Suppressor macrophage treated with lipopolysaccharide for 4 hours (primary cell): ENCODE measurements at regions not wholly inside any gene's neighbourhood (a gene's known extent, or its start where the extent isn't known, plus 50 kb on each side); places are given as distances from the start of the nearest gene placed in this dataset.
"Not testable (repeated sequence)": the region's sequence is repeated elsewhere in the genome, so short reads cannot be mapped to it uniquely, and the experiment has no call there.

Experiments used
- DNase-seq: peaks from one replicate; pipeline ENCODE4 v3.0.0-alpha.2; 2020

- DNase-seq = peak; percentile 77
Measured at GRCh38 chr2:174697255-174697654, 67.0 kb downstream of the CHRNA1 start.

GRCh38 chr2:174694920-174695319 lies 69.4 kb downstream of the CHRNA1 start:
- no peak for DNase-seq

- no peak for DNase-seq
Measured at GRCh38 chr2:174694196-174694878, 69.9 kb downstream of the CHRNA1 start.

- DNase-seq = no peak
Measured at GRCh38 chr2:174693344-174693743, 70.9 kb downstream of the CHRNA1 start.

- no peak for DNase-seq
Measured at GRCh38 chr2:174692256-174692919, 71.9 kb downstream of the CHRNA1 start.

- DNase-seq = peak; percentile 54
Measured at GRCh38 chr2:174691201-174691779, 73.0 kb downstream of the CHRNA1 start.

- no peak for DNase-seq
Measured at GRCh38 chr2:174690026-174690425, 74.2 kb downstream of the CHRNA1 start.

GRCh38 chr2:174688079-174688478 lies 76.2 kb downstream of the CHRNA1 start:
- DNase-seq = peak; percentile 70

GRCh38 chr2:174686430-174686829 lies 77.8 kb downstream of the CHRNA1 start:
- no peak for DNase-seq

- DNase-seq = peak; percentile 51
Measured at GRCh38 chr2:174683392-174683759, 80.9 kb downstream of the CHRNA1 start.

GRCh38 chr2:174682578-174683391 lies 81.5 kb downstream of the CHRNA1 start:
- peak; percentile 69 for DNase-seq

GRCh38 chr2:174682007-174682577 lies 82.2 kb downstream of the CHRNA1 start:
- peak; percentile 43 for DNase-seq

- peak; percentile 27 for DNase-seq
Measured at GRCh38 chr2:174681099-174682006, 82.9 kb downstream of the CHRNA1 start.

GRCh38 chr2:174680221-174680620 lies 82.6 kb upstream of the WIPF1 start:
- DNase-seq = no peak

- no peak for DNase-seq
Measured at GRCh38 chr2:174678395-174678794, 80.8 kb upstream of the WIPF1 start.

- DNase-seq = no peak
Measured at GRCh38 chr2:174675615-174676014, 78.0 kb upstream of the WIPF1 start.

GRCh38 chr2:174673876-174674275 lies 76.3 kb upstream of the WIPF1 start:
- no peak for DNase-seq

- no peak for DNase-seq
Measured at GRCh38 chr2:174673440-174673839, 75.8 kb upstream of the WIPF1 start.

- not testable (repeated sequence) for DNase-seq
Measured at GRCh38 chr2:174671532-174671931, 73.9 kb upstream of the WIPF1 start.

GRCh38 chr2:174670446-174670845 lies 72.8 kb upstream of the WIPF1 start:
- no peak for DNase-seq

GRCh38 chr2:174669336-174669735 lies 71.7 kb upstream of the WIPF1 start:
- DNase-seq = no peak

GRCh38 chr2:174668075-174668474 lies 70.5 kb upstream of the WIPF1 start:
- DNase-seq = no peak
